H1 (cell line): ENCODE measurements at regions not wholly inside any gene's neighbourhood (a gene's known extent, or its start where the extent isn't known, plus 50 kb on each side); places are given as distances from the start of the nearest gene placed in this dataset.

Experiments used
- PHF8 ChIP-seq: fragments of 200-600 bp; sonication (generic); conservative IDR thresholded peaks from 2 replicates; pipeline ENCODE4 v1.7.1; 2012; ENCODE audit warnings: low read depth, mild to moderate bottlenecking, inconsistent platforms, low read length, moderate library complexity
- TF ChIP-seq, protein P1 (sequence below): fragments of 300-600 bp; sonication (generic); IDR thresholded peaks from 2 replicates; pipeline ENCODE4 v1.7.1; 2012; ENCODE audit warnings: low read length, moderate library complexity, mild to moderate bottlenecking, inconsistent platforms; ENCODE audit not compliant: insufficient replicate concordance

DNA sequence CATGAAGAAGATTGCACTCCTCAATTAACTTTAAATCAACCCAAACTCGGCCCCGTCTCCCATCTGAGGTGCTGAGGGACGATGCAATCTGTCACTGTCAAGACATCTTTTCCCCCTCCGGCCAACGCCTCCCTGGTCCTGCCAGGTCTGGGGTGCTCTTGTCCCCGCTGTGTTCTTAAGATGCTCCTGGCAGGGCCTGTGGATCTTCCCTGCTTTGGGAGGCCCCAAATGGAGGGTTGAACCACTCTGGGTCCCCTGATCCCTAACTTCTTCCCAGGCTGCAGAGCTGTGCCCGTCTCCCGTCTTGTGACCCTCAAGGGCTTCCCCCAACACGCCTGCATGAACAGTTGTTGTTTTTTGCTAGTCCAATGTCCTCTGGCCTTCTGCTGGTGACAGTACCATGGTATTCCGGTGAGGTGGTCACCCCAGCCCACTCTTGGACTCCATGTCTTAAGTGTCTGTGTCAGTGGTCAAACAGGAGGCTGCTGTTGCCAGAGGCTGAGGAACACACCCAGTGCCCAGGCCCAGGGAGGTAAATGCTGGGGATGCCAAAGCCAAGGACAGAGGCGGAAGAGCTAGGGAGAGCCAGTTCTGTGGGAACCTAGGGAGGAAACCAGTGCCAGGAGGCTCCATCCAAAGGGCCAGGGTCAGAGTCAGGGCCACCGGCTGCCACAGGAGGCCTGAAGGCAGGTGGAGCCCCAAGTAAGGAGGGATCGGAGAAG is 70.6 kb upstream of the SHANK2 start (continued):
- TF ChIP-seq, protein P1, sequence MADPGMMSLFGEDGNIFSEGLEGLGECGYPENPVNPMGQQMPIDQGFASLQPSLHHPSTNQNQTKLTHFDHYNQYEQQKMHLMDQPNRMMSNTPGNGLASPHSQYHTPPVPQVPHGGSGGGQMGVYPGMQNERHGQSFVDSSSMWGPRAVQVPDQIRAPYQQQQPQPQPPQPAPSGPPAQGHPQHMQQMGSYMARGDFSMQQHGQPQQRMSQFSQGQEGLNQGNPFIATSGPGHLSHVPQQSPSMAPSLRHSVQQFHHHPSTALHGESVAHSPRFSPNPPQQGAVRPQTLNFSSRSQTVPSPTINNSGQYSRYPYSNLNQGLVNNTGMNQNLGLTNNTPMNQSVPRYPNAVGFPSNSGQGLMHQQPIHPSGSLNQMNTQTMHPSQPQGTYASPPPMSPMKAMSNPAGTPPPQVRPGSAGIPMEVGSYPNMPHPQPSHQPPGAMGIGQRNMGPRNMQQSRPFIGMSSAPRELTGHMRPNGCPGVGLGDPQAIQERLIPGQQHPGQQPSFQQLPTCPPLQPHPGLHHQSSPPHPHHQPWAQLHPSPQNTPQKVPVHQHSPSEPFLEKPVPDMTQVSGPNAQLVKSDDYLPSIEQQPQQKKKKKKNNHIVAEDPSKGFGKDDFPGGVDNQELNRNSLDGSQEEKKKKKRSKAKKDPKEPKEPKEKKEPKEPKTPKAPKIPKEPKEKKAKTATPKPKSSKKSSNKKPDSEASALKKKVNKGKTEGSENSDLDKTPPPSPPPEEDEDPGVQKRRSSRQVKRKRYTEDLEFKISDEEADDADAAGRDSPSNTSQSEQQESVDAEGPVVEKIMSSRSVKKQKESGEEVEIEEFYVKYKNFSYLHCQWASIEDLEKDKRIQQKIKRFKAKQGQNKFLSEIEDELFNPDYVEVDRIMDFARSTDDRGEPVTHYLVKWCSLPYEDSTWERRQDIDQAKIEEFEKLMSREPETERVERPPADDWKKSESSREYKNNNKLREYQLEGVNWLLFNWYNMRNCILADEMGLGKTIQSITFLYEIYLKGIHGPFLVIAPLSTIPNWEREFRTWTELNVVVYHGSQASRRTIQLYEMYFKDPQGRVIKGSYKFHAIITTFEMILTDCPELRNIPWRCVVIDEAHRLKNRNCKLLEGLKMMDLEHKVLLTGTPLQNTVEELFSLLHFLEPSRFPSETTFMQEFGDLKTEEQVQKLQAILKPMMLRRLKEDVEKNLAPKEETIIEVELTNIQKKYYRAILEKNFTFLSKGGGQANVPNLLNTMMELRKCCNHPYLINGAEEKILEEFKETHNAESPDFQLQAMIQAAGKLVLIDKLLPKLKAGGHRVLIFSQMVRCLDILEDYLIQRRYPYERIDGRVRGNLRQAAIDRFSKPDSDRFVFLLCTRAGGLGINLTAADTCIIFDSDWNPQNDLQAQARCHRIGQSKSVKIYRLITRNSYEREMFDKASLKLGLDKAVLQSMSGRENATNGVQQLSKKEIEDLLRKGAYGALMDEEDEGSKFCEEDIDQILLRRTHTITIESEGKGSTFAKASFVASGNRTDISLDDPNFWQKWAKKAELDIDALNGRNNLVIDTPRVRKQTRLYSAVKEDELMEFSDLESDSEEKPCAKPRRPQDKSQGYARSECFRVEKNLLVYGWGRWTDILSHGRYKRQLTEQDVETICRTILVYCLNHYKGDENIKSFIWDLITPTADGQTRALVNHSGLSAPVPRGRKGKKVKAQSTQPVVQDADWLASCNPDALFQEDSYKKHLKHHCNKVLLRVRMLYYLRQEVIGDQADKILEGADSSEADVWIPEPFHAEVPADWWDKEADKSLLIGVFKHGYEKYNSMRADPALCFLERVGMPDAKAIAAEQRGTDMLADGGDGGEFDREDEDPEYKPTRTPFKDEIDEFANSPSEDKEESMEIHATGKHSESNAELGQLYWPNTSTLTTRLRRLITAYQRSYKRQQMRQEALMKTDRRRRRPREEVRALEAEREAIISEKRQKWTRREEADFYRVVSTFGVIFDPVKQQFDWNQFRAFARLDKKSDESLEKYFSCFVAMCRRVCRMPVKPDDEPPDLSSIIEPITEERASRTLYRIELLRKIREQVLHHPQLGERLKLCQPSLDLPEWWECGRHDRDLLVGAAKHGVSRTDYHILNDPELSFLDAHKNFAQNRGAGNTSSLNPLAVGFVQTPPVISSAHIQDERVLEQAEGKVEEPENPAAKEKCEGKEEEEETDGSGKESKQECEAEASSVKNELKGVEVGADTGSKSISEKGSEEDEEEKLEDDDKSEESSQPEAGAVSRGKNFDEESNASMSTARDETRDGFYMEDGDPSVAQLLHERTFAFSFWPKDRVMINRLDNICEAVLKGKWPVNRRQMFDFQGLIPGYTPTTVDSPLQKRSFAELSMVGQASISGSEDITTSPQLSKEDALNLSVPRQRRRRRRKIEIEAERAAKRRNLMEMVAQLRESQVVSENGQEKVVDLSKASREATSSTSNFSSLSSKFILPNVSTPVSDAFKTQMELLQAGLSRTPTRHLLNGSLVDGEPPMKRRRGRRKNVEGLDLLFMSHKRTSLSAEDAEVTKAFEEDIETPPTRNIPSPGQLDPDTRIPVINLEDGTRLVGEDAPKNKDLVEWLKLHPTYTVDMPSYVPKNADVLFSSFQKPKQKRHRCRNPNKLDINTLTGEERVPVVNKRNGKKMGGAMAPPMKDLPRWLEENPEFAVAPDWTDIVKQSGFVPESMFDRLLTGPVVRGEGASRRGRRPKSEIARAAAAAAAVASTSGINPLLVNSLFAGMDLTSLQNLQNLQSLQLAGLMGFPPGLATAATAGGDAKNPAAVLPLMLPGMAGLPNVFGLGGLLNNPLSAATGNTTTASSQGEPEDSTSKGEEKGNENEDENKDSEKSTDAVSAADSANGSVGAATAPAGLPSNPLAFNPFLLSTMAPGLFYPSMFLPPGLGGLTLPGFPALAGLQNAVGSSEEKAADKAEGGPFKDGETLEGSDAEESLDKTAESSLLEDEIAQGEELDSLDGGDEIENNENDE: no peak
- no peak for TF ChIP-seq PHF8
